ENCODE measurements at regions not wholly inside any gene's neighbourhood (a gene's known extent, or its start where the extent isn't known, plus 50 kb on each side); places are given as distances from the start of the nearest gene placed in this dataset.
"Not testable (repeated sequence)": the region's sequence is repeated elsewhere in the genome, so short reads cannot be mapped to it uniquely, and the experiment has no call there.

DNA sequence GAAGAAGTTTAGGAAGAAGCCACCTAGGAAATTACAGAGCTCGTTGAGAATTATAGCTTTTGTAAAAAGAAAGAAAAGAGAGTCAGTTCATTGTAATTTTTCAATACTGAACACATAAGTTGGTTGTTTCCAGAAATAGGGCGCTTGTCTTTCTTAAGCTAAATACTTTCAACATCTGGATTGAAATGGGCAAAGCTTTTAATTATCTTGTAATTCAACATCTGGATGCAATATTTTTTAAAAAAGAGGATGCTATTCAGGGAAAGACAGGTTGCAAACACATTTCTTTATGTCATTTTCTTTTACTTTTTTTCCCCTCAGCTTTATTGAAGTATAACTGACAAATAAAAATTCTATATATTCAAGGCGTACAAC lies 100.7 kb upstream of the TRPC7 start:
- DNase-seq (ENCODE audit: low spot score) = no peak

DNA sequence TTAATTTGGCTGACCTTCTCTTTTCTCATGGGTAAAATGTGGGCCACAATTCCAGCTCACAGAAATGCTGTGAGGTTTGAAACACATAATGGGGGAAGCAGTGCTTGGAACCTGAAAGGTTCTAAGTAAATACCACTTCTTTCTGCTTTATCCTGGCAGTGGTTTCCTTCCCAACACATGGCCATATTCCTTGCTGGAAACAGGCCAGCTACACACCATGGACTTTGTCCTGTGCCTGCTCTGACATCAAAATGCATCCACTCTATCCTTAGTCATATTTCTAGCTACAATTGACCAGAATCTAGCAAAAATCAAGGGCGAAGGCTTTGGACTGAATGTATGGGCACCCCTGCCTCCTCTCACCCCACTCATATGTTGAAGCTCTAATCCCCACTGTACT lies 93.1 kb upstream of the TRPC7 start:
- DNase-seq (ENCODE audit: low spot score) = no peak

DNA sequence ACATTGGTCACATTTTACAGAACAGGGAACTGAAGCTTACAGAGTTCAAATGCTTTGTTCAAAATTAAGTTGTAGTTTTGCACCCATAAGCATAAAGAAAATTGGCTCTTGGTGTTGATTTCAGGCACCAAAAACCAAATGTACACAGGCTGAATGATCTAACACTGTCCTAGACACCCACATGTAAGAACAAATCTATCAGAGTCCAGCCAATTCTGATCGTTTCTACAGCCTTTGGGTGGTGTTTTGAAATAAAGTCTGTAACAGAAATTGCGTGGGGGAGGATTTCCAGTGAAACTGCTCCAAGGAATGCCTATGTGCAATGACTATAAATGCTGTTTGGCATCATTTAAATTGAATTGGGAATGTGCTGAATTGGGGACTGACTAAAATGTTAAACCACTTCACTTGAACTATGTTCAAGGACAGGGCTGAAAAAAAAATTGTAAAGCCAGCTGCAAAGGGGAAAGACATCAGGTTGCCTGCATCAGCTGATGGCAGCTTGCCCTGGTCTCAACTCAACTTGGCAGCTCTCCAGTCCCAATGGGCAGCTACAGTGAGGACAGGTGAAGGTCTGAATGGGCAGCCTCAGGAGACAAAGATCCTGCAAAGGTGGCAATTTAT lies 92.2 kb upstream of the TRPC7 start:
- DNase-seq (ENCODE audit: low spot score) = no peak

DNA sequence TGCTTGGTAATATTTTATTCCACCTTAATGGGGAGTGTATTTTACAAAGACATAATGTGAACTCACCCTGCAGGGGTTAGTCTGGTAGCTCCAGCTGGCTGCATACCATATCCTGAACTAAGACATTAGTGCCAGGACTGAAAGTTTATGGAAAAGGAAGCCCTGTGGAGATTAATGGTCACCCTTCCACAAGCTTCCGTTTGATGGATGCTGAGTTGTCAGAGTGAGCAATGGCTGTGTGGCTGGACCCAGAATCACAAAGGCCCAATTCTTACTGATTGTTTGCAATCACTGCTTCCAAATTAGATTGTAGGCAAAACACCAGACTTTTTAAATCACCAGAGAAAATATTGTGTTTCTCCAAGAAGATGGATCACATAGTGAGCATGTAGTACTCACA lies 90.1 kb upstream of the TRPC7 start:
- DNase-seq (ENCODE audit: low spot score) = no peak

DNA sequence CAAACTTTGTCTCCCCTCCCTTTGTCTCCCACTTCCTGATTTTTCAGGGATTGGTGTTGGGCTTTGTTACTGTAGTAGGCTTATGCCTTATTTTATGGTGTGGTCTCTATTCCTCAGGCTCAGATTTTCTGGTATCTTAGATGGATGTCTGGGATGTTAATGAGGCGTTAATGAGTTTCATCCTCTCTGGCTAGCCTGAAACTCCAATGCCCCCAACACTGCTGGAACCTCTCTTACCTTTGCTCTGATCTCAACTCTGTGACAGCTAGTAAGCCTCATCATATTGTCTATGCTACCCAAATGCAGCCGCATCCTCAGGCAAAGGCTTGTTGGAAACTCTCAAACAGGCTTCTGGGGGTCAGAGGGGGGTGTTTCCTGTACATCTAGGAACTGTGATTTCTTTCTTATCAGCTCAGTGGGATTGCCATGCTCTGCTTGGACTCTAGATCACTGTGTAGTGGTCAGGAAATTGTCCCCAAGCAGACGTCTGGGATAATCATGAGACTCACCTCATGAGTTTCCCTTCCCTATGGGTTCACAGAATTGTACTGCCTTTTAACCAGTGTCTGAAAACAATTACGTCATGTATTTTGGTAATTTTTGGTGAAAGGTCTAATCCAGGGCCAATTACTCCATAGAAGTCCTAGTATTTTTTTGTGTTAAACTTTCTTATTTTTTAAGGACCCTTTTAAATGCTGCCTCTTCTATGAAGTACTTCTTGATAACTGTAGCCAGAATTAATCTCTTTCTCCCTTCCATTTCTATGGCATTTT lies 88.8 kb upstream of the TRPC7 start:
- DNase-seq (ENCODE audit: low spot score) = no peak

DNA sequence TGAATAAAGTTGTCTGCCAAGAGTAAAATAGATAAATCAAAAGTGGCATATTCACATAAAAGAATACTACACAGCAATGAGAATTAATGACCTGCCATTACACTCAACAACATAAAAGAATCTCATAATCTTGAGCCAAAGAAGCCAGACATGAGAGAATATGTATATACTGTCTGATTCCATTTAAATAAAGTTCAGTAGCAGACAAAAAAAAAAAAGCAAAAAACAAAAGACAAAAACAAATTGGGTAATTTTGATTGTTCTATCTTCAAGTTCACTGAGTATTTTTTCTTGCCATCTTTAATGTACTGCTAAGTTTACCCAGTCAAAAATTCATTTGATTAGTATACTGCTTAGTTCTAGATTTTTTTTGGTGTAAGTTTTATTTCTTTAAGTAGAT lies 87.9 kb upstream of the TRPC7 start:
- no peak for DNase-seq (ENCODE audit: low spot score)

DNA sequence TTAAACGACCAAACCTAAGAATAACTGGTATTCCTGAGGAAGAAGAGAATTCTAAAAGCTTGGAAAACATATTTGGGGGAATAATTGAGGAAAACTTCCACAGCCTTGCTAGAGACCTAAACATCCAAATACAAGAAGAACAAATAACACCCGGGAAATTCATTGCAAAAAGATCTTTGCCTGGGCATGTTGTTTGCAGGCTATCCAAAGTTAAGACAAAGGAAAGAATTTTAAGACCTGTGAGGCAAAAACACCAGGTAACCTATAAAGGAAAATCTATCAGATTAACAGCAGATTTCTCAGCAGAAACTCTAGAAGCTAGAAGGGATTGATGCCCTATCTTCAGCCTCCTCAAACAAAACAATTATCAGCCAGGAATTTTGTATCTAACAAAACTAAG lies 82.2 kb upstream of the TRPC7 start:
- DNase-seq (ENCODE audit: low spot score) = not testable (repeated sequence)

DNA sequence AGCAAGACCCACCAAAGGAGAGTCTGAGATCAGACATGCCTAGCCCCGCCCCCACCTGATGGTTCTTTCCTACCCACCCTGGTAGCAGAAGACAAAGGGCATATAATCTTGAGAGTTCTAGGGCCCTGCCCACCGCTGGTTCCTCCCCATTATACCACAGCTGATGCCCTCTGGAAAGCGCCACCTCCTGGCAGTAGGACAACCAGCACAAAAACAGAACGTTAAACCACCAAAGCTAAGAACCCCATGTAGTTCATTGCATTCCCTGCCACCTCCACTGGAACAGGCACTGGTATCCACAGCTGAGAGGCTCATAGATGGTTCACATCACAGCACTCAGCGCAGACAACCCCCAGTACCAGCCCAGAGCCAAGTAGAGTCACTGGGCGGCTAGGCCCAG lies 81.2 kb upstream of the TRPC7 start:
- no peak for DNase-seq (ENCODE audit: low spot score)

DNA sequence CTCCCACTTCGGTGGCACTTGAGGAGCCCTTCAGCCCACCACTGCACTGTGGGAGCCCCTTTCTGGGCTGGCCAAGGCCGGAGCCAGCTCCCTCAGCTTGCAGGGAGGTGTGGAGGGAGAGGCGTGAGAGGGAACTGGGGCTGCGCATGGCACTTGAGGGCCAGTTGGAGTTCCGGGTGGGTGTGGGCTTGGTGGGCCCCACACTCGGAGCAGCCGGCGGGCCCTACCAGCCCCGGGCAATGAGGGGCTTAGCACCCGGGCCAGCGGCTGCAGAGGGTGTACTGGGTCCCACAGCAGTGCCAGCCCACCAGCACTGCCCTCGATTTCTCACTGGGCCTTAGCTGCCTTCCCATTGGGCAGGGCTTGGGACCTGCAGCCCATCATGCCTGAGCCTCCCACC lies 78.8 kb upstream of the TRPC7 start:
- not testable (repeated sequence) for DNase-seq (ENCODE audit: low spot score)

DNA sequence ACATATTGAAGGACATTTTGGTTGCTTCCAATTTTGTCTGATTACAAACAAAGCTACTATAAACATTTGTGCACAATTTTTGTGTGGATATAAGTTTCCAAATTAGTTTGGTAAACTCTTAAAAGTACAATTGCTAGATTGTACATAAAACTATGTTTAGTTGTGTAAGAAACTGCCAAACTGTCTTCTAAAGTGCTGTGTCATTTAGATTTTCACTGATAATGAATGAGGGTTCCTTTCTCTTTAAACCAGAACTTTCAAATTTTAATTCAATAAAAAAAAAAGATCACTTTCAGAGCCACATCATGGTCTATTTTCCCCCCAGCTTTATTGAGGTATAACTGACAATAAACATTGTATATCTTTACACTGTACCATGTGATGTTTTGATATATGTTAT lies 74.0 kb upstream of the TRPC7 start:
- DNase-seq (ENCODE audit: low spot score) = no peak

DNA sequence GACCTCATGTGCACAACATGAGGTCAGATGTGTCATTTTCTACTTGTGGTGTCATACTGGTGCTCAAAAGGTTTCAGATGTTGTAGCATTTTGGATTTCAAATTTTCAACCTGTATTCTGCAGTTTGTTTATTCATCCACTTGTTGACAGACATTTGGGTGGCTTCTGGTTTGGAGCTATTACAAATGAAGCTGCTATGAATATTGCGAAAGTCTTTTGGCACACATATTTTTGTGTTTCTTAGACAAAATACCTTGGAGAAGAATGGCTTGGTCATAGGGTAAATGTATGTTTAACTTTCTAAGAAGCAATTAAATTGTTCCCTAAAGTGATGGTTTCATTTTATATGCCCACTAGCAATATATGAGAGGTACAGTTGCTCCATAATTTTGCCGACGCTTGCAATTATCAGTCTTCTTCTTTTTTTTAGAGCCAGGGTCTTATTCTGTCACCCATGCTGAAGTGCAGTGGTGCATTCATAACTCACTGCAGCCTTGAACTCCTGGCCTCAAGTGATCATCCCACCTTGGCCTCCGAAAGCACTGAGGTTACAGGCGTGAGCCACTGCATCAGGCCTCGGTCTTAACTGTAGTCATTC lies 70.7 kb upstream of the TRPC7 start:
- DNase-seq (ENCODE audit: low spot score) = no peak

DNA sequence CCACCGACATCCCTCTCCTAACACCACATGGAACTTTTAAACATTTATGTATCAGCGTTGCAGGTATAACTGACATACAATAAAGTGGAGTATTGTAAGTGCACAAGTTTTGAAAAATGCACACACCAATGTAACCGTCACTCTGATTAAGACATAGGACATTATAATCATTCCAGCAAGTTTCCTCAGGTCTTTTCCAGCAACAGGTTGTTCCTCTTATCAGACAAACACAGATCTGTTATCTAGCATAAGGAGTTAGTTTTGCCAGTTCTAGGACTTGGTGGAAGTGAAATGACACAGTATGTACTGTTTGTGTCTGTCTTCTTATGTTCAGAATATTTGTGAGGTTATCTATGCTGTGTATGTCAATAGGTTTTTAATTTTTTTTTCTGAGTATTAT lies 69.5 kb upstream of the TRPC7 start:
- DNase-seq (ENCODE audit: low spot score) = no peak

DNA sequence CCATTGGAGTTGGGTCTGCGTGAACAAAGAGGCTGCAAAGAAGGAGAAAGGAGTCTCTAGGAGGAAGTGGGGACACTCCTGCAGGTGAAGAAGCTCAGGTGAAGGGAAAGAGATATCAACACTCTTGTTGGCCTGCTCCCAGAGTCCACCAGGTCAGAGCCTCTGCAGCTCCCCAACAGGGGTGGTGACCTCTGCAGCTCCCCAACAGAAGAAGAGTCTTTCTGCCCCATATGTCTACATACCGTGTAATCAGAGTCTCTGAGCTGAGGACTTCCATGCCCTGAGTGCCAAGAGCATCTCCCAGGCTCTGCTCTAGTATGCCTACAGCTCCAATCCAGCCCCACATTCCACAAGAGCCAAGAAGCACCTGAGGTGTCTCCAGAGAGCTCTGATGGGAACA lies 67.4 kb upstream of the TRPC7 start:
- no peak for DNase-seq (ENCODE audit: low spot score)

DNA sequence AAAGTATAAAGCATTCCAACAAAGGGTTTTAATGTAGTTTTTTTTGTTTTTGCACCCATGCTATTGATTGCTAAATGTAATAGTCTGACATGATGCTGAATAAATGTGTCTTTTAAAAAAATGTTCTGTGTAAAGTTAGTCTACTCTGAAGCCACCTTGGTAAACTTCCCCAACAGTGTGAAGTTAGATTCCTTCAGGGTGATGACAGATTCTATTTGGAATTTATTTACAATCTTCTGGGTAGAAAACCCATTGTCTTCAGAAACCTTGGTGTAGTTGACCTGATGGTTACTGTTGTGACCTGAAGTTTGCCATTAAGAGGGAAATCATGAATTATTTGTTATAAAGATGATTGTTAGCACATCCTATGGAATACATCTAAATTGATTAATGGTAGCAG lies 64.7 kb upstream of the TRPC7 start:
- no peak for DNase-seq (ENCODE audit: low spot score)

DNA sequence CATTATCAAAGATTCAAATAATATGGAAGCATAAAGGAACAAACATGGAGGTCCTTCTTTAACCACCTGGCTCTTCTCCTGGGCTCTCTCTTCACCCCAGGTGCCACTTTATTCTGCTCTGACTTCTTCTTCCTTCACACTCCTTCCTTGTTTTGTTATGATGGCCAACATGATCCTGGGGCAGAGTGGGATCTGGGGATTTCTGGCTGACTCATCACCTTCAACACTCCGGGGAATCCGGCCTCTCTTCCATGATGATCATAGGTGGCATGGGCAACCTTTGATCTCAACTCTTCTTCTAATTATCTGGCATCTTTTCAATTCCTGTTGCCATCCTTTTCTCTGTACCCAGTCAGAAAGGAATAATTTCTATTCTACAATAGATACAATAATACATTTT lies 62.1 kb upstream of the TRPC7 start:
- DNase-seq (ENCODE audit: low spot score) = no peak

DNA sequence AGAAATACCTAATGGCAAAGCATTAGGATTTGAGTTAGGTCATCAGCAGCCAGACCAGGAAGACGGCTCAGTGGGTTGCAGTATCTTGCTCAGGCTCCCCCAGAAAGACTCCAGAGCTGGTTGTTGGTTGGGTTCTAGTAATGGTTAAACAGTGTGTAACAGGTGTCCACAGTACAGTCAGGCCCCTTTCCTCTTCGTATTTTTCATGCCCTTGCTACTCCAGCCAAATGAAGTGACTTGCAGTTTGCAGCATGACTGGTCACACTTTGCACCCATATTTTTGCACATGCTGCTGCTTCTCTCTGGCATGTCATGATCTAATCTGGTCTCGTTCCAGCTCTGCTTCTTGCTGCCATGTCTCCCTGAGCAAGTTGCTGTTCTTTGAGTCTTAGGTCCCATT lies 60.6 kb upstream of the TRPC7 start:
- DNase-seq (ENCODE audit: low spot score) = no peak

DNA sequence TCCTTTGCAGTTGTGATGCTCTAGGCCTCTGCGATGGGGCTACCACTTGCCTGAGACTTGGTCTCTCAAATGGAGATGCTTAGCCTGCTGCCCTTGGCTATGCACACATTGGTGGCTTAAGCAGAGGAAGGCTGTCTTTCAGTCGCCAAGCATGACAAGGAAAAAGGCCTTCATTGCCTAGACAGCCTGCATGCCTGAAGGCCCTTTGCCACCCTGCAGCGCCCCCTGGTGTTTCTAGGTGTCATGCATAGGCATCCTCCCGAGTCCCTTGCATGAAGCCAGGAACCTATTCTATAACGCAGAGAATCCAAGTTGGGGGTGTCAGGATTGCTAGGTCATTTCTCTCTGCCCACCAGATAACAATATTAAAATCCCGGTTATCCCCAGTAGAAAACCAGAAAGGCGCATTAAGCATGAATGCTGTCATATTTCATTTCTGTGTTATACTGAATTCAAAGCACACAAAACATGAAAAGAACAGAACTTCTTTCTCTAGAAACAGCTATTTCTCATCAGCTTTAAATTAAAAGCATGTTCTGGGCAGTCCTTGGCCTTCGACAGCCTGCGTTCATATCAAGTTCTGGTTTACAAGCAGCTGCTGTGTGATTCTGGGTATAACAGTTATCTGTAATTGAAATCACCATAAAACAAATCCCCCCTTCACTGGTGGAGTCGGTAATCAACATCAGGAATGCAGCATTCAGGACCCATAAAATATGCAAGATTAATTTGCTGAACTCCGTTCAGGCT lies 59.7 kb upstream of the TRPC7 start:
- peak; percentile 82 for DNase-seq (ENCODE audit: low spot score)

DNA sequence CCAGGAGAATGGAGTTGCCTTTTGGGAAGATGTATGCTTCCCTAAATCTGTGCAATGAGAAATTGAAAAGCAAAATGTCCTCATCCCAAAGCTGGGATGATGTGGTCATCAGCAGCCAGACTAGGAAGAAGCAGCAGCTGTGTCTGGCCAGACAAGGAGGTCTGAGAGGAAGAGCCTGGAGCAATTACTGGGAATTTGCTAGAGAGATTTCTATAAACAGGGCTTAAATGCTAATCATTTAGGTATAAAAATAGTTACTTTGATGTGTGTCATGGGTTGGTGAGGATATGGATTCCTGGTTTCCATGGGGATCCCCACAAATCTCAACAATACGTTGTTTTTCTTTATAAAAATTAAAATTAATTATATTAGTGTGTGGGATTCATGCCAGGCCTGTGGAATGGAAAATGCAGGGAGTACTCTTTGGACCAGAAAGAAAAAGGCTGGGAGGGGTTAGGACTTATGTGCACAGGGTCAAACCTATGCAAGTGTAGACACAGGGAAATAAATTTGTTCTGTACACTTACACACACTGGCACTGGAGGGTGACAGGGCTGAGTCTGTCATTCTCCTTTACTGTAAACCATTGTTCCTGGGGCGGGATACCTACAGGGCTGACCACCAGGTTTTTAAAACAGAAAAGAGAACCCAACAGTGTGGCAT lies 58.7 kb upstream of the TRPC7 start:
- no peak for DNase-seq (ENCODE audit: low spot score)

DNA sequence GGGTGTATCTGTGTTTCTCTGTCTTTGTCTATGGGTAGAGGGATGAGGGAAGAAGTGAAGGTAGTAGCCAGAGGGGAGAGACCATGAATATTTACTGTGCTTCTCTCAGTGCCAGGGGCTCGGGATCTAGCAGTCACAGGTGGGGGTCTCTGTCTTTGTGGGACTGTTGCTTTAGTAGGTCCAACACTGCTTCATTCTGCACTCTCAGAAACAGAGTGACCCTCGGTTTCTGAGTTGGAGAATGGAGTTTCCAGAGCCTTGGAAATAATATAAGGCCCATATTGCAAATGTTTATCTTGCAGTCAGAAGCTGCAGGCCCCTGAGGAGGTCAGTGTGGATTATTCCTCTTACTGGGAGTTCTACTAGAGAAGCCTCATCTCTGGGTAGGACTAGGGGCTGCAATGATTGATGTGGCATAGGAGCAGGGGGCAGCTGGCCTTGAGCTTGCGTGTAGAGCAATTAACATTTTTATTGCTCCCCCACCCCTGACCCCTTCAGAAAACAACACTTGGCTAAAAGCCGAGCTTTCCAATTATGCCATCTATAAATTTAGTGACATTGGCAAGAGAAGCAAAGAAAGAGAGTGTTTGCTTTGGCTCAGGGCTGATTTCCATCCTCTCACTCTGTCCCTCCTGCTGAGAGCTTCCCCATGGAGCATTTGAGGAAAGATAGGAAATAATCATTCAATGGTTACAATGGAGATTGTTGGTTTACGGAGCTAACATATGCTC lies 55.0 kb upstream of the TRPC7 start:
- no peak for DNase-seq (ENCODE audit: low spot score)

DNA sequence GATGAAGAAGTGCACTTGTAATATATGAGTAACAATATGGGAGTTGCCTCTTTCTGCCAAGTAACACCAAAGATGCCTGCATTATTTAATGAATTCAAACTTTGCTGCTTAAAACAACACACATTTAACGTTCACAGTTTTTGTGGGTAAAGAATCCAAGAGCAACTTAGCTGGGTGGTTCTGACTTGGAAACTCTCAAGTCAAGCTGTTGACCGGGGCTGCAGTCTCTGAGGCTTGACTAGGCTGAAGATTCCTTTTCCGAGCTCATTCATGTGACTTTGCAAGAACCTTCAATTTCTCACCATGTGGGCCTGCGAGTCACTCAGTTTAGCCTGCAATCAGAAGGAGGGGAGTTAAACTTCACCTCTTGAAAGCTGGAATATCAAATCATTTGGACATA lies 53.0 kb upstream of the TRPC7 start:
- DNase-seq (ENCODE audit: low spot score) = no peak
